Psoas muscle (tissue), 7 donors: ENCODE measurements at regions not wholly inside any gene's neighbourhood (a gene's known extent, or its start where the extent isn't known, plus 50 kb on each side); places are given as distances from the start of the nearest gene placed in this dataset.

ENCODE experiments used
- ATAC-seq, 4 donors: fragments of 200-7000 bp; cut with Tn5 transposase; one replicate each; pipeline ENCODE4 v1.9.1; 2020; ENCODE audit warnings: moderate library complexity in 3 of 4, mild to moderate bottlenecking in 2 of 4
- DNase-seq, 2 donors: peaks; one replicate each; pipeline ENCODE4 v3.0.0-alpha.2; 2020
- H3K27ac ChIP-seq: fragments of 200-600 bp; one replicate; pipeline ENCODE4 v1.8.0; 2022
- H3K27me3 ChIP-seq, 3 donors: fragments of 200-600 bp in 1 of 3; one replicate each; pipeline versions ENCODE4 v1.6.1 to v1.8.0; 2013 to 2022; ENCODE audit warnings: low read length in 2 of 3, mild to moderate bottlenecking in 2 of 3, moderate library complexity in 1 of 3; ENCODE audit not compliant: insufficient read depth in 3 of 3
- H3K36me3 ChIP-seq, 2 donors: fragments of 200-600 bp in 1 of 2; one replicate each; pipeline versions ENCODE4 v1.6.1 to v1.8.0; 2013 to 2022; ENCODE audit warnings: low read depth in 1 of 2, mild to moderate bottlenecking in 1 of 2, moderate library complexity in 1 of 2; ENCODE audit not compliant: insufficient read depth in 1 of 2
- H3K4me1 ChIP-seq: fragments of 200-600 bp; one replicate; pipeline ENCODE4 v1.8.0; 2022
- H3K4me3 ChIP-seq: fragments of 200-600 bp; one replicate; pipeline ENCODE4 v1.8.0; 2022; ENCODE audit warnings: mild to moderate bottlenecking
- H3K9me3 ChIP-seq: fragments of 200-600 bp; one replicate; pipeline ENCODE4 v1.8.0; 2022
- CTCF ChIP-seq: fragments of 200-600 bp; IDR thresholded peaks from one replicate; pipeline ENCODE4 v1.8.0; 2022; ENCODE audit warnings: antibody characterized with exemption
- WGBS, 3 donors: extraction: QIAGEN DNeasy Blood & Tissue Kit; methylation state at CpG; one replicate each; pipeline versions ENCODE4 v1.1.6 to v1.1.7; 2013; 5-methylcytosine and 5-hydroxymethylcytosine counted together
- intact Hi-C, 2 donors: fragments of 100-400 bp; cut with DNase I; formaldehyde crosslinking; loops; one replicate each; pipeline versions ENCODE4 v1.11.0 to v1.14.2; 2022
- donor health status: healthy with polysubstance abuse.
- donor health status: DM: no; HTN: no; CAD: no; lungs with moderate emphysema.
- donor health status: Bipolar disorder and iron deficiency.
- donor health status: healthy.
- donor health status: DM: yes; HTN: yes; CAD: no.
- donor health status: DM: no; HTN: no; CAD: no.
- donor health status: DM: yes; HTN: yes; CAD: no.

DNA sequence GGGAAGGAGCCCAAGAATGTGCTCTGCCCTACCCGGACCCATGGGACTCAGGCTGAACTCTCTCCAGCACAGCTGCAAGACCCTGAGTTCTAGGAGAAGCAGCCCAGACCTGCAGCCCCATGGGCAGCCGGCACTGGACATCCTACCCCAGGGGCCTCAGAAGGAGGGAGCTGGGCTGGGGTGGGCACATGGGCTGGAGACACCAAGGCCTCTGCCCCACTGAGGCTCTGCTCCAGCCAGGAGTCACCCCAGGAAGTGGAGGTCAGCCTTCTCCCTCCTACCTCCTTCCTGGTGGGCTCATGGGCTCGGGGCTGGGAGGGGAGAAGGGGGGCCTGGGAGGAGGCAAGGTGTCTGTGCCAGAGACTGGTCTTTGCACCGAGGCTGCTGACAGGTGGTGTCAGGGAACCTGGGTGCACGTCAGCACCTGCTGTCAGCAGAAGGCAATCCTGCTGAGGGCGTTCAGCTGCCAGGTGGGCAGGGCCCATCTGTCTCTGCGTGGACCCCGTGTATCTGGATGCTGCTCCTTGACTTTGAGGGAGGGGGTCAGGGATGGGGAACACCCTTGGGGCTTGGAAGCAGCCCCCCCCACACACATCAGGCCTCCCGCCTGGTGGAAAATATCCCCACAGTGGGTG is 95.2 kb downstream of the PDGFA start:
- 38 to 50% (median 38%) methylated on average over 9 of the region's 9 CpGs for WGBS, 3 donors
- Histone ChIP-seq H3K36me3 (no peaks in the 10 kb centered on the region), H3K9me3 (no peaks in the 10 kb centered on the region), H3K4me1 (no peaks in the 10 kb centered on the region), H3K27me3 (peaks cover 0 to 33% (median 8%) of the 10 kb centered on the region in 3 donors), H3K4me3 (no peak overlapping the region), H3K27ac (no peak overlapping the region)
- TF ChIP-seq CTCF, result no peak
- peak in 1 of 2 donors; percentile 39 for DNase-seq
- no peak for ATAC-seq
- intact Hi-C loops, result no loop called here

- no peak overlapping the region for H3K27ac ChIP-seq
- WGBS, 3 donors, result 28 to 37% (median 30%) methylated on average over 44 to 46 of the region's 46 CpGs
- no peak for TF ChIP-seq CTCF
Measured at GRCh38 chr7:424961-425793, 94.5 kb downstream of the PDGFA start.

DNA sequence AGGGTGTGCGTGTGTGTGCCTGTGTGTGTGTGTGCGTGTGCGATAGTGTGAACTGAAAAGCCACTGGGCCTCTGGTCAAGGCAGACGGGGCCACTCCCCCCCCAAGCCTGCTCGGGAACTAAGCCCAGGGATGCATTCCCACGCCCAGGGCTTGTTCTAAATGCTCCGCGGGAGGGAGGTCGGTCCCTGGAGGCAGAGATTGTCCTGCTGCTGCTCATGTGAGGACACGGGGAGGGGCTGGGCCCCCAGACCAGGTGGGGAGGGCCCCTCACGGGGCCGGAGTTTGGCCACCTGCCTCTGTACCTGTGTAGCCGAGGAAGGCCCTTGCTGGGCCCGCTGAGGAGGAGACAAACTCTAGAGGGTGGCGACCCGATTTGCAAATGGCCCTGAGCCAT is 93.9 kb downstream of the PDGFA start:
- WGBS, 3 donors, result 19 to 32% (median 20%) methylated on average over 16 of the region's 16 CpGs
- DNase-seq, result no peak
- peaks cover 0 to 28% (median 8%) of the 10 kb centered on the region in 3 donors for H3K27me3 ChIP-seq

More at GRCh38 chr7:424961-425793, 94.5 kb downstream of the PDGFA start:
- no peaks in the 10 kb centered on the region for H3K9me3 ChIP-seq
- ATAC-seq, result peak; percentile 37 to 70 (median 54)
- H3K27me3 ChIP-seq, result peaks cover 0 to 33% (median 8%) of the 10 kb centered on the region in 3 donors
- intact Hi-C loops, result no loop called here
- H3K36me3 ChIP-seq, result no peaks in the 10 kb centered on the region
- H3K4me1 ChIP-seq, result no peaks in the 10 kb centered on the region
- H3K4me3 ChIP-seq, result no peak overlapping the region
- peak; percentile 48 to 54 for DNase-seq

DNA sequence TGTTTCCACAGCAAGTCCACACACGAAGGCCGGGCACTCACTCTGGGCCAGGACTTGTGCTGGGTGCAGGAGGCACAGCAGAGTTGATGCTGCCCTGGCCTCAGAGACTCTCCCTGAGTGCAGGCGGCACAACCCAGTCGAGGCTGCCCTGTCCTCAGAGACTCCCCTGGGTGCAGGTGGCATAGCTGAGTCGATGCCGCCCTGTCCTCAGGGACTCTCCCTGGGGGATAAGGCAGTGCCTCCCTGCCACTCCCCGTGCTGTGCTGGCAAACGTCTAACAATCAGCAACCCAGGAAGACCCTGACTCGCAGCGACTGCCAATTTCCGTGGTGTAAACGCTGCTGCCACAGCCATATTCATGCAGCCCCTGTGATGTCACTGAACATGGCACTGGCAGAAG is 93.1 kb downstream of the PDGFA start:
- H3K4me1 ChIP-seq, result no peaks in the 10 kb centered on the region
- WGBS, 3 donors, result 85 to 91% (median 87%) methylated on average over 12 of the region's 12 CpGs
- DNase-seq, result peak in 1 of 2 donors; percentile 33

More for the DNA sequence above, 93.9 kb downstream of the PDGFA start:
- Histone ChIP-seq H3K4me1 (no peaks in the 10 kb centered on the region), H3K9me3 (no peaks in the 10 kb centered on the region), H3K27ac (no peak overlapping the region), H3K36me3 (no peaks in the 10 kb centered on the region), H3K4me3 (no peak overlapping the region)
- no peak for TF ChIP-seq CTCF
- intact Hi-C loops, result no loop called here
- peak in 1 of 4 donors; percentile 21 for ATAC-seq

More for the DNA sequence above, 93.1 kb downstream of the PDGFA start:
- TF ChIP-seq CTCF, result no peak
- intact Hi-C loops, result no loop called here
- Histone ChIP-seq H3K27ac (no peak overlapping the region), H3K36me3 (no peaks in the 10 kb centered on the region), H3K4me3 (no peak overlapping the region), H3K27me3 (peaks cover 0 to 28% (median 8%) of the 10 kb centered on the region in 3 donors), H3K9me3 (no peaks in the 10 kb centered on the region)
- ATAC-seq, result no peak
